GM12878 (cell line): ENCODE measurements at regions not wholly inside any gene's neighbourhood (a gene's known extent, or its start where the extent isn't known, plus 50 kb on each side); places are given as distances from the start of the nearest gene placed in this dataset.

Experiments used
- ATAC-seq: fragments of 200-7000 bp; cut with Tn5 transposase; 3 replicates; pipeline ENCODE4 v1.9.1; 2020; ENCODE audit warnings: mild to moderate bottlenecking, moderate library complexity
- BruUV-seq: library from RNA; stranded (reverse); fragments of 400-500 nt; replicated peaks from 2 replicates; lab custom pipeline; 2021; lab: Mats Ljungman, UMichigan
- CTCF ChIA-PET: fragments of 300-600 bp; sonication (Branson Sonifier 250); formaldehyde crosslinking; extraction: SDS; loops from one replicate; lab custom pipeline; 2021; ENCODE audit warnings: inconsistent platforms; lab: Yijun Ruan, JAX
- POLR2A ChIA-PET: fragments of 350-600 bp; formaldehyde crosslinking; extraction: SDS; loops from one replicate; lab custom pipeline; 2021; ENCODE audit warnings: inconsistent platforms; lab: Charles Lee
- RAD21 ChIA-PET: fragments of 300-600 bp; sonication (Branson Sonifier 250); formaldehyde crosslinking; loops from one replicate; lab custom pipeline; 2023; ENCODE audit warnings: antibody characterized with exemption; ENCODE audit not compliant: unreplicated experiment; lab: Charles Lee
- SMC1A ChIA-PET: fragments of 300-600 bp; sonication (Branson Sonifier 250); formaldehyde crosslinking; loops from one replicate; lab custom pipeline; 2023; ENCODE audit not compliant: unreplicated experiment, uncharacterized antibody; lab: Charles Lee
- DNase-seq: peaks from one replicate; pipeline ENCODE4 v3.0.0-alpha.2; 2011; ENCODE audit warnings: low read depth, low spot score
- FAIRE-seq: peaks from 3 replicates; lab custom pipeline; 2011; peaks lifted over from hg19 to GRCh38; lab: Jason Lieb, UNC
- H2AFZ ChIP-seq: 2 replicates; pipeline ENCODE4 v1.6.0; 2011; ENCODE audit warnings: low read depth, low read length, control low read depth; ENCODE audit not compliant: control insufficient read depth
- H3K27ac ChIP-seq: 2 replicates; pipeline ENCODE4 v1.5.1; 2011; ENCODE audit warnings: control low read depth; ENCODE audit not compliant: control insufficient read depth, insufficient read depth
- H3K27me3 ChIP-seq, 2 experiments: replicated peaks in 1 of 2; 2 replicates each; pipeline versions ENCODE4 v1.6.0 to v1.6.1; 2011; ENCODE audit warnings: low read length in 1 of 2; ENCODE audit not compliant: control insufficient read depth in 2 of 2, insufficient read depth in 2 of 2
- H3K36me3 ChIP-seq, 2 experiments: 2 replicates each; pipeline ENCODE4 v1.5.1; 2011; ENCODE audit warnings: low read length in 1 of 2; ENCODE audit not compliant: control insufficient read depth in 2 of 2, insufficient read depth in 2 of 2
- H3K4me1 ChIP-seq: 2 replicates; pipeline ENCODE4 v1.6.1; 2011; ENCODE audit warnings: mild to moderate bottlenecking, low read length, moderate library complexity, mixed read lengths; ENCODE audit not compliant: control insufficient read depth, insufficient read depth
- H3K4me2 ChIP-seq: 2 replicates; pipeline ENCODE4 v1.6.0; 2011; ENCODE audit warnings: control low read depth; ENCODE audit not compliant: control insufficient read depth, insufficient read depth
- H3K4me3 ChIP-seq: fragments of 200-600 bp; sonication (generic); 2 replicates; pipeline ENCODE4 v1.5.1; 2016
- H3K79me2 ChIP-seq: 2 replicates; pipeline ENCODE4 v1.6.0; 2011; ENCODE audit warnings: low read length; ENCODE audit not compliant: control insufficient read depth, insufficient read depth
- H3K9ac ChIP-seq: 2 replicates; pipeline ENCODE4 v1.8.0; 2011; ENCODE audit warnings: low read length, control low read depth, mixed read lengths; ENCODE audit not compliant: control insufficient read depth, insufficient read depth
- H3K9me3 ChIP-seq: replicated peaks from 3 replicates; pipeline ENCODE4 v1.5.1; 2011; ENCODE audit warnings: mild to moderate bottlenecking, low read length; ENCODE audit not compliant: control insufficient read depth, insufficient read depth
- H4K20me1 ChIP-seq: 2 replicates; pipeline ENCODE4 v1.6.0; 2011; ENCODE audit not compliant: control insufficient read depth, insufficient read depth
- CBX5 ChIP-seq: sonication (generic); IDR thresholded peaks from 2 replicates; pipeline ENCODE4 v1.6.1; 2016; ENCODE audit warnings: low read depth, moderate library complexity, mild to moderate bottlenecking, inconsistent platforms
- CHD1 ChIP-seq: IDR thresholded peaks from 2 replicates; pipeline ENCODE4 v1.6.1; 2012; ENCODE audit warnings: low read depth, low read length, improper control_type of control experiment
- CHD2 ChIP-seq: IDR thresholded peaks from 2 replicates; pipeline ENCODE4 v1.6.1; 2011; ENCODE audit warnings: low read depth, low read length, improper control_type of control experiment, borderline replicate concordance
- DPF2 ChIP-seq: fragments of 450-650 bp; IDR thresholded peaks from 2 replicates; pipeline ENCODE4 v1.6.1; 2017; ENCODE audit warnings: mild to moderate bottlenecking
- ELK1 ChIP-seq: IDR thresholded peaks from 2 replicates; pipeline ENCODE4 v1.6.1; 2012; ENCODE audit warnings: low read depth, low read length, improper control_type of control experiment
- IRF3 ChIP-seq: fragments of 450-650 bp; IDR thresholded peaks from 2 replicates; pipeline ENCODE4 v1.6.1; 2014; ENCODE audit warnings: mild to moderate bottlenecking
- NFYB ChIP-seq: IDR thresholded peaks from 2 replicates; pipeline ENCODE4 v1.6.1; 2011; ENCODE audit warnings: low read depth, mild to moderate bottlenecking, low read length, improper control_type of control experiment, moderate library complexity; ENCODE audit not compliant: insufficient read depth
- REST ChIP-seq: IDR thresholded peaks from 2 replicates; pipeline ENCODE4 v1.6.1; 2012; ENCODE audit warnings: mild to moderate bottlenecking, low read depth, low read length
- SPI1 ChIP-seq: IDR thresholded peaks from 2 replicates; pipeline ENCODE4 v1.6.1; 2011; ENCODE audit warnings: low read depth, mild to moderate bottlenecking, low read length, moderate library complexity, borderline replicate concordance; ENCODE audit not compliant: insufficient read depth
- TAF1 ChIP-seq: IDR thresholded peaks from 2 replicates; pipeline ENCODE4 v1.6.1; 2011; ENCODE audit warnings: mild to moderate bottlenecking, low read depth, low read length, borderline replicate concordance
- USF1 ChIP-seq: IDR thresholded peaks from 2 replicates; pipeline ENCODE4 v1.6.1; 2011; ENCODE audit warnings: borderline replicate concordance, low read depth, mild to moderate bottlenecking, moderate library complexity, mixed read lengths, low read length; ENCODE audit not compliant: insufficient read depth; ENCODE audit errors: extremely low read length
- USF2 ChIP-seq: IDR thresholded peaks from 2 replicates; pipeline ENCODE4 v1.6.1; 2011; ENCODE audit warnings: low read depth, low read length, improper control_type of control experiment, borderline replicate concordance
- WRNIP1 ChIP-seq: IDR thresholded peaks from 2 replicates; pipeline ENCODE4 v1.6.1; 2011; ENCODE audit warnings: low read depth, low read length, improper control_type of control experiment, borderline replicate concordance
- ZBED1 ChIP-seq: IDR thresholded peaks from 2 replicates; pipeline ENCODE4 v1.6.1; 2016; ENCODE audit warnings: borderline replicate concordance
- WGBS: methylation state at CpG from one replicate; pipeline ENCODE4 v1.1.6; 2016; ENCODE audit warnings: low lambda C conversion rate; ENCODE audit not compliant: insufficient replicate concordance, insufficient coverage; ENCODE audit errors: missing lambda C conversion rate; 5-methylcytosine and 5-hydroxymethylcytosine counted together
- in situ Hi-C: fragments of 300-500 bp; cut with MboI; formaldehyde crosslinking; loops from 9 replicates; pipeline ENCODE4 v1.14.3; 2018; ENCODE audit warnings: mixed read lengths
- intact Hi-C: fragments of 100-400 bp; cut with micrococcal nuclease; formaldehyde crosslinking; loops from one replicate; pipeline ENCODE4 v1.14.2; 2022; ENCODE audit not compliant: unreplicated experiment

- H3K36me3 ChIP-seq, result no peaks in the 10 kb centered on the region
- no peaks in the 10 kb centered on the region; the same call in 2 of the 3 replicates for H3K9me3 ChIP-seq
- ChIA-PET CTCF (no interaction called here), RAD21 (no interaction called here), POLR2A (no interaction called here), SMC1A (interaction anchor here (0.9 to 1.0 kb wide), 2 partner anchors 12 to 22 kb away, joined by 3 read pairs; no protein-coding TSS in a partner anchor)
- 0% methylated on average over 1 of the region's 1 CpG for WGBS
- FAIRE-seq (no peak), DNase-seq (no peak), ATAC-seq (no peak)
- no peaks in the 10 kb centered on the region for H4K20me1 ChIP-seq
- no peak overlapping the region for H3K27ac ChIP-seq
- intact Hi-C loops (no loop called here), in situ Hi-C loops (no loop called here)
- H3K79me2 ChIP-seq, result no peaks in the 10 kb centered on the region
- no peak overlapping the region for H3K4me3 ChIP-seq
- no TSS peak for BruUV-seq
- H2AFZ ChIP-seq, result no peak overlapping the region
- H3K4me2 ChIP-seq, result no peak overlapping the region
- no peak overlapping the region for H3K9ac ChIP-seq
- H3K27me3 ChIP-seq, result no peaks in the 10 kb centered on the region; a peak in 1 of 4 replicates
- H3K4me1 ChIP-seq, result no peaks in the 10 kb centered on the region
- TF ChIP-seq USF1, result no peak
- no peak for TF ChIP-seq NFYB
- TF ChIP-seq ZBED1, result no peak
- TF ChIP-seq CHD1, result no peak
- no peak for TF ChIP-seq CBX5
- TF ChIP-seq CHD2, result no peak
- no peak for TF ChIP-seq DPF2
- TF ChIP-seq WRNIP1, result no peak
- TF ChIP-seq USF2, result no peak
- no peak for TF ChIP-seq REST
- no peak for TF ChIP-seq ELK1
- no peak for TF ChIP-seq SPI1
- TF ChIP-seq IRF3, result no peak
- TF ChIP-seq TAF1, result no peak
Observed at GRCh38 chrX:11932423-11932822, 174.4 kb downstream of the MSL3 start.
